ENCODE measurements at regions not wholly inside any gene's neighbourhood (a gene's known extent, or its start where the extent isn't known, plus 50 kb on each side); places are given as distances from the start of the nearest gene placed in this dataset.
A peak's percentile ranks its signal among the peaks of the same experiment; 100 is the strongest.

GRCh38 chr13:42728507-42729180 lies 52.7 kb upstream of the FAM216B start:
- Histone ChIP-seq H2BK12ac (ENCODE audit: low read length) (no peak overlapping the region), H3K14ac (ENCODE audit: low read length) (no peak overlapping the region), H3K4me1 (ENCODE audit: control insufficient read depth in 1 of 2, insufficient read depth in 2 of 2, low read length in 2 of 2) (peaks cover 0 to 2% of the 10 kb centered on the region in 2 experiments), H2AK5ac (ENCODE audit: low read length) (no peak overlapping the region), H3K36me3 (ENCODE audit: control insufficient read depth in 1 of 2, insufficient read depth in 2 of 2, low read length in 2 of 2) (no peaks in the 10 kb centered on the region), H3K4ac (ENCODE audit: low read depth, low read length) (no peak overlapping the region), H4K8ac (ENCODE audit: low read depth, low read length) (no peak overlapping the region), H3K18ac (ENCODE audit: low read length) (no peak overlapping the region), H3K4me3 (ENCODE audit: low read depth, low read length) (no peak overlapping the region), H3K27ac (ENCODE audit: low read depth, low read length) (no peak overlapping the region), H2BK120ac (ENCODE audit: insufficient read depth, low read length, poor library complexity) (no peak overlapping the region), H2AFZ (ENCODE audit: insufficient read depth, low read length, poor library complexity) (no peak overlapping the region), H3K9me3 (ENCODE audit: insufficient read depth, low read depth, low read length) (no peaks in the 10 kb centered on the region), H3K79me1 (ENCODE audit: low read length) (peaks cover 3% of the 10 kb centered on the region), H3K23ac (ENCODE audit: low read length) (no peak overlapping the region), H3K79me2 (ENCODE audit: control insufficient read depth, insufficient read depth, low read length, poor library complexity) (no peaks in the 10 kb centered on the region), H3K4me2 (ENCODE audit: low read length) (no peak overlapping the region), H3K27me3 (ENCODE audit: insufficient read depth, low read length) (no peaks in the 10 kb centered on the region), H4K91ac (ENCODE audit: low read depth, low read length) (no peak overlapping the region), H4K12ac (ENCODE audit: low read depth, low read length) (no peak overlapping the region), H2BK5ac (ENCODE audit: low read depth, low read length, poor library complexity) (no peak overlapping the region), H3K9ac (ENCODE audit: low read length) (no peak overlapping the region)
- no CpG with 5 or more reads among the region's 8 CpGs for WGBS (ENCODE audit: extremely low coverage, insufficient coverage, insufficient read length)
- peak in 1 of 2 donors; percentile 53 for DNase-seq

GRCh38 chr13:42729857-42730402 lies 51.5 kb upstream of the FAM216B start:
- Histone ChIP-seq H3K27me3 (ENCODE audit: insufficient read depth, low read length) (no peaks in the 10 kb centered on the region), H3K79me1 (ENCODE audit: low read length) (peaks cover 3% of the 10 kb centered on the region), H3K18ac (ENCODE audit: low read length) (no peak overlapping the region), H2BK5ac (ENCODE audit: low read depth, low read length, poor library complexity) (no peak overlapping the region), H3K79me2 (ENCODE audit: control insufficient read depth, insufficient read depth, low read length, poor library complexity) (no peaks in the 10 kb centered on the region), H4K12ac (ENCODE audit: low read depth, low read length) (no peak overlapping the region), H3K14ac (ENCODE audit: low read length) (no peak overlapping the region), H3K27ac (ENCODE audit: low read depth, low read length) (no peak overlapping the region), H3K9ac (ENCODE audit: low read length) (no peak overlapping the region), H3K4me2 (ENCODE audit: low read length) (no peak overlapping the region), H3K9me3 (ENCODE audit: insufficient read depth, low read depth, low read length) (no peaks in the 10 kb centered on the region), H2BK120ac (ENCODE audit: insufficient read depth, low read length, poor library complexity) (no peak overlapping the region), H3K4me1 (ENCODE audit: control insufficient read depth in 1 of 2, insufficient read depth in 2 of 2, low read length in 2 of 2) (peaks cover 0 to 2% of the 10 kb centered on the region in 2 experiments), H2BK12ac (ENCODE audit: low read length) (no peak overlapping the region), H2AFZ (ENCODE audit: insufficient read depth, low read length, poor library complexity) (no peak overlapping the region), H3K36me3 (ENCODE audit: control insufficient read depth in 1 of 2, insufficient read depth in 2 of 2, low read length in 2 of 2) (no peaks in the 10 kb centered on the region), H4K8ac (ENCODE audit: low read depth, low read length) (no peak overlapping the region), H4K91ac (ENCODE audit: low read depth, low read length) (no peak overlapping the region), H2AK5ac (ENCODE audit: low read length) (no peak overlapping the region), H3K4me3 (ENCODE audit: low read depth, low read length) (no peak overlapping the region), H3K23ac (ENCODE audit: low read length) (no peak overlapping the region), H3K4ac (ENCODE audit: low read depth, low read length) (no peak overlapping the region)
- WGBS (ENCODE audit: extremely low coverage, insufficient coverage, insufficient read length): no CpG with 5 or more reads among the region's 1 CpG
- DNase-seq: no peak

Data from trophoblast cell (in vitro differentiated cells and primary cell).